ENCODE measurements at regions not wholly inside any gene's neighbourhood (a gene's known extent, or its start where the extent isn't known, plus 50 kb on each side); places are given as distances from the start of the nearest gene placed in this dataset.

DNA sequence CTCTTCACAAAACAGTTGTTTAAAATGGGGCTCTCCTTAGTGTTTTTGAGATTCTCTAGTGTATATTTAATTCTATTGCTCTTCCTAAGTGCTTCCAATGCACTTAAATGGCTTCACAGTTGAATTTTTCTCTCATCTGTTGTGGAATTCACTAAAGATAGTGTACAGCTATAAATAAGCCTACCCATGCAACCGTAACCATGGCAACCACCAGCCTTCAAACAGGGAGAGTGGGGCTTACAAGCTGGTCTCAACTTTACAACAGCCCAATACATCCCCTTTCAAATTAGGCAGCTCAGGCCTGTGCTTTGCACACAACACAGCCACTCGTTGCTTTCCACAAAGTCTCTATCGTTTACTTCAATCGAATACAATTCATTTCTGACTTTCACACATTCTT, 144.0 kb upstream of the PLPPR1 start:
- POLR2A ChIA-PET (ENCODE audit: low non-redundant PET): no interaction called here
- CTCF ChIA-PET: interaction anchor here (0.6 to 0.7 kb wide), 2 partner anchors 215 to 289 kb away, joined by 3 to 4 read pairs; no protein-coding TSS in a partner anchor
- no peak overlapping the region for H3K27ac ChIP-seq
- TF ChIP-seq, protein P1, sequence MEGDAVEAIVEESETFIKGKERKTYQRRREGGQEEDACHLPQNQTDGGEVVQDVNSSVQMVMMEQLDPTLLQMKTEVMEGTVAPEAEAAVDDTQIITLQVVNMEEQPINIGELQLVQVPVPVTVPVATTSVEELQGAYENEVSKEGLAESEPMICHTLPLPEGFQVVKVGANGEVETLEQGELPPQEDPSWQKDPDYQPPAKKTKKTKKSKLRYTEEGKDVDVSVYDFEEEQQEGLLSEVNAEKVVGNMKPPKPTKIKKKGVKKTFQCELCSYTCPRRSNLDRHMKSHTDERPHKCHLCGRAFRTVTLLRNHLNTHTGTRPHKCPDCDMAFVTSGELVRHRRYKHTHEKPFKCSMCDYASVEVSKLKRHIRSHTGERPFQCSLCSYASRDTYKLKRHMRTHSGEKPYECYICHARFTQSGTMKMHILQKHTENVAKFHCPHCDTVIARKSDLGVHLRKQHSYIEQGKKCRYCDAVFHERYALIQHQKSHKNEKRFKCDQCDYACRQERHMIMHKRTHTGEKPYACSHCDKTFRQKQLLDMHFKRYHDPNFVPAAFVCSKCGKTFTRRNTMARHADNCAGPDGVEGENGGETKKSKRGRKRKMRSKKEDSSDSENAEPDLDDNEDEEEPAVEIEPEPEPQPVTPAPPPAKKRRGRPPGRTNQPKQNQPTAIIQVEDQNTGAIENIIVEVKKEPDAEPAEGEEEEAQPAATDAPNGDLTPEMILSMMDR (conservative IDR thresholded peaks at IDR 0.05; ENCODE audit: low read depth): no peak
- DNase-seq (ENCODE audit: low spot score): no peak

DNA sequence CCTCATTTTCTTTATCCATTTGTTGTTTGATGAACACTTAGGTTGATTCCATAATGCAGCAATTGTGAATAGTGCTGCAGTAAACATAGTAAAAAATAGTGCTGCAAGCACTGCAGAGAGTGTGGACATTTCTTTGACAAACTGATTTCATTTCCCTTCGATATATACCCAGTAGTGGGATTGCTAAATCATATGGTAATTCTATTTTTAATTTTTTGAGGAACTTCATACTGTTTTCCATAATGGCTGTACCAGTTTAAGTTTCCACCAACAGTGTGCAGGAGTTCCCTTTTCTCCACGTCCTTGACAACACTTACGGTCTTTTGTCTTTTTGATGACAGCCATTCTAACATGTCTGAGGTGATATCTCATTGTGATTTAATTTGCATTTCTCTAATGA, 138.2 kb upstream of the PLPPR1 start:
- CTCF ChIA-PET: no interaction called here
- no peak overlapping the region for H3K27ac ChIP-seq
- TF ChIP-seq, protein P1 (conservative IDR thresholded peaks at IDR 0.05; ENCODE audit: low read depth): no peak
- no peak for DNase-seq (ENCODE audit: low spot score)
- POLR2A ChIA-PET (ENCODE audit: low non-redundant PET): no interaction called here

DNA sequence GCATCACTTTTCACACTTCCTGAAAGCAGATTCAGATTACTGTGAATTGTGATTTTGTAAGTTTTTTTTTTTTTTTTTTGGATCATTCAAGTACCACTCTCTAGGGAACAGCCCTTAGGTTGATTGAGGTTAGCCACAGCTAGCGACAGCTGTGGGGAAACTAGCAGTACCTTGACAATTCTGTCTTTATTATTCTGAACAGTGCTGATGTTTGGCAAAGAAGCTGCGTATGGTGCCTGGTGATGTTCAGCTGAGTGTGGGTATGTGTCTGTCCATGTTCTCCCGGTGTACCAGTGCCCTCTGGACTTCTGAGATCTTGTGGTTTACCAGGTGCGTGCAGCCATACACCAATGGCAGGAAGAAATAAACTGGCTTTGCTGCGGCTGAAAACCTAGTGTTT, 117.3 kb upstream of the PLPPR1 start:
- no peak overlapping the region for H3K27ac ChIP-seq
- DNase-seq (ENCODE audit: low spot score): no peak
- TF ChIP-seq, protein P1 (conservative IDR thresholded peaks at IDR 0.05; ENCODE audit: low read depth): no peak
- CTCF ChIA-PET: no interaction called here
- POLR2A ChIA-PET (ENCODE audit: low non-redundant PET): no interaction called here

DNA sequence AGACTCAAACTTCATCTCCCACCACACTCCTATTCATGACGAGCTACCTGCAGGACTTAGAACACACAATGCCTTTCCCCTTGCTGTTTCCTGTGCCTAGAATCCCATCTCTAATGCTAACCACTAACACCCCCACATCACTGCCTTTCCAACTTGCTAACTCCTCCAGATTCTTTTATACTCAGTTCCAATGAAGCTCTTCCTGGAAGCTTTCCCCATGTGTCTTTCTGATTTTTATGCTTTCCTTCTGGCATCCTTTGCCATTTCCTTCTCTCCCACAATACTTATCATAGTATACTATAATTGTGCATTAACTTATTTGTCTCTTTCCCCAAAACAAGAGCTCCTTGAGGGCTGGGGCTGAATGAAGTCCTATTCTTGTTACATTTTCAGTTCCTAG, 115.3 kb upstream of the PLPPR1 start:
- TF ChIP-seq, protein P1 (conservative IDR thresholded peaks at IDR 0.05; ENCODE audit: low read depth): no peak
- CTCF ChIA-PET: no interaction called here
- no peak for DNase-seq (ENCODE audit: low spot score)
- POLR2A ChIA-PET (ENCODE audit: low non-redundant PET): no interaction called here
- no peak overlapping the region for H3K27ac ChIP-seq

DNA sequence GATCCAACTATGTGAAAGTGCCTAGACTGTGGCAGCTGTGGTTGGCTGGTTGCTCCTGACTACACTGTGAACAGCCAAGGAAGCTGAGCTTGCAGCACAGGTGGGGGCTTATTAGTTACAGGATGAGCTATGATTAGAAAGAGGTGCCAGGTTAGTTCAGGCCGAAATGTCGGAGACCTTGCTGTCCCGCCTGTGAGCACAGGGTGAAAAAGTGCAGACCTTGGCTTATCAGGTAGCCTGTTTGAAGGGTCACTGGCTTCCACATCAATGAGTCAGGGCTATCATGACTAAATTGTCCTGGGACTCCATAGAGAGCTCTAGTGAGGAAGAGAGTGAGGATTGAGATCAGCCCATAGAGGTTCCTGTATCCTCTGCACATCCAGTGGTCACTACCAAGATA, 114.3 kb upstream of the PLPPR1 start:
- CTCF ChIA-PET: no interaction called here
- no peak for DNase-seq (ENCODE audit: low spot score)
- TF ChIP-seq, protein P1 (conservative IDR thresholded peaks at IDR 0.05; ENCODE audit: low read depth): no peak
- H3K27ac ChIP-seq: no peak overlapping the region
- POLR2A ChIA-PET (ENCODE audit: low non-redundant PET): no interaction called here

DNA sequence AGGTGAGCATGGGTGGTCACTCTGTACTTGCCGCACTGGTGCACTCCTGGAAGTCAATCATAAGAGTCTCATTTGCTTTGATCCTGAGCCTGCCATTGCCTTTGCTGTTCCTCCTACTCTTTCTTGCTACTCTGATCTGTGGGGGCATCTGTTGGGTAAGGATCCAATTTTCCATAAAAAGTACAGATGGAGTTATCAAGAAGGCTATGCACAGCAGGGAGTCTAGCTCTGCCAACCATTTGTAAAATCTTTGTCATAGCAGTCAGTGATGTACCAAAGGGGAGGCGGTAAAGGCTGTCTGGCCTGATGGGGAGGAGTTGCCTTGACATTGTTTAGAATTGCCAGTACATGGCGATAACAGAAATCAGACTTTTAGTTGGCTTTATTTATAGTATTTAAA, 109.0 kb upstream of the PLPPR1 start:
- CTCF ChIA-PET: interaction anchor here (0.6 kb wide), 1 partner anchor 316 kb away, joined by 3 read pairs; no protein-coding TSS in a partner anchor
- no peak overlapping the region for H3K27ac ChIP-seq
- no peak for DNase-seq (ENCODE audit: low spot score)
- POLR2A ChIA-PET (ENCODE audit: low non-redundant PET): no interaction called here
- TF ChIP-seq, protein P1 (conservative IDR thresholded peaks at IDR 0.05; ENCODE audit: low read depth): no peak

DNA sequence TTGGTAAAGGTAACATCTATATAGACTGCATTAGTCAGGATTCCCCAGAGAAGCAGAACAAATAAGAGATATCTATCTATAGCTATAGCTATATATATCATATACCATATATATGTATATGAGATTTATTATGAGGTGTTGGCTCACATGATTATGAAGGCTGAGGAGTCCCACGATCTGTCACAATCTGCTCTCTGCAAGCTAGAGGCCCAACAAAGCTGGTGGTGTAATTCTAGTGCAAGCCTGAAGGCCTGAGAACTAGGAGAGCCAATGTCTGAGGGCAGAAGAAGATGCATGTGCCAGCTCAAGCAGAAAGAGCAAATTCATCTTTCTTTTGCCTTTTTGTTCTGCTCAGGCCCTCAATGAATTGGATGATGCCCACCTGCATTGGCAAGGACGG, 102.2 kb upstream of the PLPPR1 start:
- ChIA-PET CTCF (no interaction called here), POLR2A (ENCODE audit: low non-redundant PET) (no interaction called here)
- TF ChIP-seq, protein P1 (conservative IDR thresholded peaks at IDR 0.05; ENCODE audit: low read depth): no peak
- no peak for DNase-seq (ENCODE audit: low spot score)
- H3K27ac ChIP-seq: no peak overlapping the region

All from RWPE1 (cell line).